ENCODE measurements at regions not wholly inside any gene's neighbourhood (a gene's known extent, or its start where the extent isn't known, plus 50 kb on each side); places are given as distances from the start of the nearest gene placed in this dataset.

- Histone ChIP-seq H3K36me3 (replicated peaks) (no peaks in the 10 kb centered on the region), H3K4me3 (ENCODE audit: low read depth, low read length) (no peak overlapping the region), H3K27ac (no peak overlapping the region), H3K27me3 (replicated peaks) (no peaks in the 10 kb centered on the region)
- DNase-seq: no peak
- in situ Hi-C loops (cut with HindIII; ENCODE audit: low pct_ligation_motif_present, low sequenced_read_pairs): no loop called here
- no peak for TF ChIP-seq CTCF (IDR thresholded peaks at IDR 0.05; ENCODE audit: low read depth, low read length, missing control alignments)
Measured at GRCh38 chr20:20877079-20877478, 164.6 kb upstream of the RALGAPA2 start.

GRCh38 chr20:20875716-20876115 lies 163.3 kb upstream of the RALGAPA2 start:
- in situ Hi-C loops (cut with HindIII; ENCODE audit: low pct_ligation_motif_present, low sequenced_read_pairs): no loop called here

GRCh38 chr20:20872428-20872827 lies 160.0 kb upstream of the RALGAPA2 start:
- TF ChIP-seq CTCF (IDR thresholded peaks at IDR 0.05; ENCODE audit: low read depth, low read length, missing control alignments): no peak
- H3K27ac ChIP-seq: no peak overlapping the region
- DNase-seq: no peak
- H3K27me3 ChIP-seq (replicated peaks): no peaks in the 10 kb centered on the region
- no peak overlapping the region for H3K4me3 ChIP-seq (ENCODE audit: low read depth, low read length)
- no peaks in the 10 kb centered on the region for H3K36me3 ChIP-seq (replicated peaks)
- in situ Hi-C loops (cut with HindIII; ENCODE audit: low pct_ligation_motif_present, low sequenced_read_pairs): no loop called here

More at GRCh38 chr20:20875716-20876115, 163.3 kb upstream of the RALGAPA2 start:
- Histone ChIP-seq H3K27ac (no peak overlapping the region), H3K36me3 (replicated peaks) (no peaks in the 10 kb centered on the region), H3K4me3 (ENCODE audit: low read depth, low read length) (no peak overlapping the region), H3K27me3 (replicated peaks) (no peaks in the 10 kb centered on the region)
- no peak for DNase-seq
- no peak for TF ChIP-seq CTCF (IDR thresholded peaks at IDR 0.05; ENCODE audit: low read depth, low read length, missing control alignments)

- Histone ChIP-seq H3K36me3 (replicated peaks) (no peaks in the 10 kb centered on the region), H3K27me3 (replicated peaks) (no peaks in the 10 kb centered on the region), H3K27ac (no peak overlapping the region), H3K4me3 (ENCODE audit: low read depth, low read length) (no peak overlapping the region)
- no peak for DNase-seq
- TF ChIP-seq CTCF (IDR thresholded peaks at IDR 0.05; ENCODE audit: low read depth, low read length, missing control alignments): no peak
- in situ Hi-C loops (cut with HindIII; ENCODE audit: low pct_ligation_motif_present, low sequenced_read_pairs): no loop called here
Measured at GRCh38 chr20:20869161-20869775, 156.8 kb upstream of the RALGAPA2 start.

GRCh38 chr20:20864351-20865096 lies 152.1 kb upstream of the RALGAPA2 start:
- Histone ChIP-seq H3K27ac (no peak overlapping the region), H3K36me3 (replicated peaks) (no peaks in the 10 kb centered on the region), H3K27me3 (replicated peaks) (no peaks in the 10 kb centered on the region), H3K4me3 (ENCODE audit: low read depth, low read length) (no peak overlapping the region)
- in situ Hi-C loops (cut with HindIII; ENCODE audit: low pct_ligation_motif_present, low sequenced_read_pairs): no loop called here
- DNase-seq: no peak
- TF ChIP-seq CTCF (IDR thresholded peaks at IDR 0.05; ENCODE audit: low read depth, low read length, missing control alignments): no peak

Data from brain microvascular endothelial cell (primary cell).